ENCODE measurements at regions not wholly inside any gene's neighbourhood (a gene's known extent, or its start where the extent isn't known, plus 50 kb on each side); places are given as distances from the start of the nearest gene placed in this dataset.

DNA sequence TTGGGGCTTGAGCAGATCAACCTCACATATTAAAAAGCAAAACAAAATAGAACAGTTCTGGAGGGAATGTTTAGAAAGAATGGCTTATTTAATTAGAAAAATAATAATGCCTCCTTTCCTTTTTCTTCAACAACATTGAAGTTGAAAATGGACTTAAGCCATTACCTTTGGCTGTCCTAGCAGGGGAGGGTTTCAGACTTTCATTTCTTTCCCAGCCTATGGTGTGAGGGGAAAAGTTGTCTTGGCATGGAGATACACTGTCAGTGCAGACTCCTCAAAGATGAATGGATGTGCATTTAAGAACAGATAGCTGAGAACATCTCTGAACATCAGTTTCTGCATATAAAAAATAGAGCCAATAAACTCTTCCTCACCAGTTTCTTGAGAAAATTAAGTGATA is 169.5 kb downstream of the PAX1 start:
- TF ChIP-seq, protein P1, sequence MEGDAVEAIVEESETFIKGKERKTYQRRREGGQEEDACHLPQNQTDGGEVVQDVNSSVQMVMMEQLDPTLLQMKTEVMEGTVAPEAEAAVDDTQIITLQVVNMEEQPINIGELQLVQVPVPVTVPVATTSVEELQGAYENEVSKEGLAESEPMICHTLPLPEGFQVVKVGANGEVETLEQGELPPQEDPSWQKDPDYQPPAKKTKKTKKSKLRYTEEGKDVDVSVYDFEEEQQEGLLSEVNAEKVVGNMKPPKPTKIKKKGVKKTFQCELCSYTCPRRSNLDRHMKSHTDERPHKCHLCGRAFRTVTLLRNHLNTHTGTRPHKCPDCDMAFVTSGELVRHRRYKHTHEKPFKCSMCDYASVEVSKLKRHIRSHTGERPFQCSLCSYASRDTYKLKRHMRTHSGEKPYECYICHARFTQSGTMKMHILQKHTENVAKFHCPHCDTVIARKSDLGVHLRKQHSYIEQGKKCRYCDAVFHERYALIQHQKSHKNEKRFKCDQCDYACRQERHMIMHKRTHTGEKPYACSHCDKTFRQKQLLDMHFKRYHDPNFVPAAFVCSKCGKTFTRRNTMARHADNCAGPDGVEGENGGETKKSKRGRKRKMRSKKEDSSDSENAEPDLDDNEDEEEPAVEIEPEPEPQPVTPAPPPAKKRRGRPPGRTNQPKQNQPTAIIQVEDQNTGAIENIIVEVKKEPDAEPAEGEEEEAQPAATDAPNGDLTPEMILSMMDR (IDR thresholded peaks at IDR 0.05), result no peak
- TF ChIP-seq POLR2A (IDR thresholded peaks at IDR 0.05), result no peak
